Kidney epithelial cell (primary cell): ENCODE measurements at regions not wholly inside any gene's neighbourhood (a gene's known extent, or its start where the extent isn't known, plus 50 kb on each side); places are given as distances from the start of the nearest gene placed in this dataset.
"Not testable (repeated sequence)": the region's sequence is repeated elsewhere in the genome, so short reads cannot be mapped to it uniquely, and the experiment has no call there.

ENCODE experiments used
- DNase-seq: peaks from one replicate; pipeline ENCODE4 v3.0.0-alpha.2; 2010; ENCODE audit warnings: low read depth
- H3K27me3 ChIP-seq: 2 replicates; pipeline ENCODE4 v1.6.0; 2011; ENCODE audit warnings: low read length; ENCODE audit not compliant: control insufficient read depth, insufficient read depth
- H3K36me3 ChIP-seq: 2 replicates; pipeline ENCODE4 v1.5.1; 2011; ENCODE audit warnings: low read length; ENCODE audit not compliant: control insufficient read depth, insufficient read depth
- H3K4me3 ChIP-seq: 2 replicates; pipeline ENCODE4 v1.5.1; 2011; ENCODE audit warnings: low read depth, mild to moderate bottlenecking, control low read depth, low read length
- CTCF ChIP-seq: IDR thresholded peaks from 2 replicates; pipeline ENCODE4 v1.5.1; 2011; ENCODE audit warnings: mild to moderate bottlenecking, moderate library complexity, low read length, control low read depth, inconsistent platforms; ENCODE audit not compliant: insufficient read depth, poor library complexity, severe bottlenecking

GRCh38 chr4:170491981-170492380 lies 402.2 kb upstream of the AADAT start:
- H3K4me3 ChIP-seq = no peak overlapping the region
- no peaks in the 10 kb centered on the region for H3K36me3 ChIP-seq
- TF ChIP-seq CTCF = no peak
- no peak for DNase-seq
- no peaks in the 10 kb centered on the region for H3K27me3 ChIP-seq

GRCh38 chr4:170476351-170476750 lies 386.6 kb upstream of the AADAT start:
- H3K27me3 ChIP-seq = no peaks in the 10 kb centered on the region
- DNase-seq = no peak
- H3K36me3 ChIP-seq = no peaks in the 10 kb centered on the region
- TF ChIP-seq CTCF = no peak
- H3K4me3 ChIP-seq = no peak overlapping the region

GRCh38 chr4:170465429-170465828 lies 375.7 kb upstream of the AADAT start:
- DNase-seq = no peak
- no peaks in the 10 kb centered on the region for H3K36me3 ChIP-seq
- TF ChIP-seq CTCF = no peak
- no peaks in the 10 kb centered on the region for H3K27me3 ChIP-seq
- H3K4me3 ChIP-seq = no peak overlapping the region

- TF ChIP-seq CTCF = no peak
- no peaks in the 10 kb centered on the region for H3K27me3 ChIP-seq
Measured at GRCh38 chr4:170464614-170465197, 374.9 kb upstream of the AADAT start.

GRCh38 chr4:170446782-170447181 lies 357.0 kb upstream of the AADAT start:
- no peaks in the 10 kb centered on the region for H3K27me3 ChIP-seq
- TF ChIP-seq CTCF = no peak

More at GRCh38 chr4:170464614-170465197, 374.9 kb upstream of the AADAT start:
- H3K4me3 ChIP-seq = no peak overlapping the region
- no peak for DNase-seq
- no peaks in the 10 kb centered on the region for H3K36me3 ChIP-seq

GRCh38 chr4:170441146-170441545 lies 351.4 kb upstream of the AADAT start:
- not testable (repeated sequence) for DNase-seq, H3K36me3 ChIP-seq, H3K4me3 ChIP-seq, H3K27me3 ChIP-seq

More at GRCh38 chr4:170446782-170447181, 357.0 kb upstream of the AADAT start:
- no peak overlapping the region for H3K4me3 ChIP-seq
- H3K36me3 ChIP-seq = no peaks in the 10 kb centered on the region
- no peak for DNase-seq
